GM10248 (cell line): ENCODE measurements at regions not wholly inside any gene's neighbourhood (a gene's known extent, or its start where the extent isn't known, plus 50 kb on each side); places are given as distances from the start of the nearest gene placed in this dataset.
"Not testable (repeated sequence)": the region's sequence is repeated elsewhere in the genome, so short reads cannot be mapped to it uniquely, and the experiment has no call there.

Experiments used
- CTCF ChIA-PET: fragments of 300-600 bp; sonication (Branson Sonifier 250); formaldehyde crosslinking; extraction: SDS; loops from one replicate; lab custom pipeline; 2021; ENCODE audit warnings: antibody characterized with exemption; lab: Yijun Ruan, JAX
- POLR2A ChIA-PET: fragments of 350-650 bp; sonication (Branson Sonifier 250); formaldehyde crosslinking; extraction: SDS; loops from one replicate; lab custom pipeline; 2020; ENCODE audit warnings: antibody characterized with exemption; lab: Yijun Ruan, JAX
- DNase-seq: peaks from one replicate; pipeline ENCODE4 v3.0.0; 2012; ENCODE audit errors: extremely low spot score
- CTCF ChIP-seq: IDR thresholded peaks from 2 replicates; pipeline ENCODE4 v1.5.1; 2012; ENCODE audit warnings: mild to moderate bottlenecking, low read depth; ENCODE audit errors: extremely low read depth, missing control alignments, control extremely low read depth

DNA sequence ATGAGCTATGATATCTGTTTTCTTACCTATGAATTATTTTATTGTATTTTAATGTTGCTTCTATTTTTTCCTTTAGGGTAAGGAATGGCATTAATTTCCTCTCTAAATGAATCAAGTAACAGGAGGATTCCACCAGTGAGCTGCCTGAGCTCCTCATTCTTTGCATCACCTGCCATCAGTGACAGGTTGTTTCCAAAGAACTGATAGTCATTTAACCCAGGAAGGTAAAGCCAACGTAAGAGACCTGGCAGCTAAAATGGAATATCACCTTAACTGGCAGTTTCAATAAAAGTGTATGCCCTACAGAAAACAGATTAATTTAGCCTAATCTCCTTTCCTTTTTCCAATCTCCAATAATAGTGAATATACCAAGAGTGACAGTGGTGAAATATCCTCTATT lies 812.0 kb downstream of the SLITRK5 start:
- ChIA-PET POLR2A (no interaction called here), CTCF (interaction anchor here (0.9 to 1.8 kb wide), 2 partner anchors 17 to 18 kb away, joined by 3 to 5 read pairs; no protein-coding TSS in a partner anchor)
- no peak for DNase-seq
- TF ChIP-seq CTCF, result no peak

DNA sequence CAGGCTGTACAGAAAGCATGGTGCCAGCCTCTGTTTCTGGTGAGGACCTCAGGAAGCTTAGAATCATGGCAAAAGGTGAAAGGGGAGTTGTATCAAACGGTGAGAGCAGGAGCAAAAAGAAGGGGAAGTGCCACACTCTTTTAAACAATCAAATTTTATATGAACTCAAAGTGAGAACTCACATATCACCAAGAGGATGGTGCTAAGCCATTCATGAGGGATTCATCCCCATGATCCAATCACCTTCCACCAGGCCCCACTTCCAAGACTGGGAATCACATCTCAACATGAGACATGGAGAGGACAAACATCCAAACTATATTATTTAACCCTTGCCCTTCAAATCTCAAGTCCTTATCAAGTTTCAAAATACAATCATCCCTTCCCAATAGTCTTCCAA lies 836.7 kb downstream of the SLITRK5 start:
- no peak for TF ChIP-seq CTCF
- ChIA-PET POLR2A (no interaction called here), CTCF (no interaction called here)
- no peak for DNase-seq

DNA sequence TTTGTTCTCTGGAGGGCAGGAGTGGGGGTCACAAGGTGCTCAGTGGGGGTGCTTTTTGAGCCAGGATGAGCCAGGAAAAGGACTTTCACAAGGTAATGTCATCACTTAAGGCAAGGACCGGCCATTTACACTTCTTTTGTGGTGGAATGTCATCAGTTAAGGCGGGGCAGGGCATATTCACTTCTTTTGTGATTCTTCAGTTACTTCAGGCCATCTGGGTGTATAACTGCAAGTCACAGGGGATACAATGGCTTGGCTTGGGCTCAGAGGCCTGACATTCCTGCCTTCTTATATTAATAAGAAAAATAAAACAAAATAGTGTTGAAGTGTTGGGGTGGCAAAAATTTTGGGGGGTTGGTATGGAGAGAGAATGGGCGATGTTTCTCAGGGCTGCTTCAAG lies 841.8 kb downstream of the SLITRK5 start:
- POLR2A ChIA-PET, DNase-seq, CTCF ChIA-PET: not testable (repeated sequence)

GRCh38 chr13:88526186-88526852 lies 855.1 kb downstream of the SLITRK5 start:
- CTCF ChIA-PET, result no interaction called here
- no peak for DNase-seq
- POLR2A ChIA-PET, result no interaction called here
- no peak for TF ChIP-seq CTCF

DNA sequence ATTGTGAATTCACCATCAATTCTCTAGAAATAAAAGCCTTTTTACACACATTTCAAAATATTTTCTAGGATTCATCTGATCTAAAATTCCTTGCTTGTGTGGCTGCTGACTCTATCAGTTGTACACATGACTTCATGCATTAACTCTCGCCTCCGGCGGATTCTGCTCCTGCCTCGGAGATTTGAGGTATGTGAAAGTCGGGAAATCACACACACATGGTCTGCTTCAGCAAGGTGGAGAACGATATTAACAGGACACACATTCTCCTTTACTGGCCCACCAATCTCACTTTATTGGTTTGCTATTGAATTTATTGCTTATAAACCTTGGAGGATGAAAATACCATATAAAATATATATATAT lies 855.7 kb downstream of the SLITRK5 start:
- POLR2A ChIA-PET, result no interaction called here
- CTCF ChIA-PET, result no interaction called here
- TF ChIP-seq CTCF, result no peak
- no peak for DNase-seq

GRCh38 chr13:88541994-88542393 lies 870.8 kb downstream of the SLITRK5 start:
- CTCF ChIA-PET, result no interaction called here
- no peak for DNase-seq
- no peak for TF ChIP-seq CTCF
- POLR2A ChIA-PET, result no interaction called here

DNA sequence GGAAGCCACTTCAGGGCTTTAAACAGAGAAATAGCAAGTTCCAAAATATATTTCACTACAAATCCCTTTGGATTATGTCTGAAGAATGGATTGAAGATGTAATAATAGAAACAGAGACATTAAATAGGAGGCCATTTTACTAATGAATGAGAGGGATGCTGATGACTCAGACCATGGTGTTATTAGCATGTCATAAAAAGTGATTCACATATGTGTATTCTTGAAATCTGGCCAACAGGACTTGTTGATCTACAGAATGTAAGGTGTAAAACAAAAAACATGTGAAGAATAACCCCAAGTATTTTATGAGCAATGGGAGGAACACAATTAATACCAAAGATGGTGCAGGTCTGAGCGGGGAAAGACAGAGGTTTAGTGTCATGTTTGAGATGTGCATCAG lies 873.7 kb downstream of the SLITRK5 start:
- POLR2A ChIA-PET, result no interaction called here
- DNase-seq, result no peak
- CTCF ChIA-PET, result no interaction called here
- TF ChIP-seq CTCF, result no peak
